ENCODE measurements at regions not wholly inside any gene's neighbourhood (a gene's known extent, or its start where the extent isn't known, plus 50 kb on each side); places are given as distances from the start of the nearest gene placed in this dataset.

DNA sequence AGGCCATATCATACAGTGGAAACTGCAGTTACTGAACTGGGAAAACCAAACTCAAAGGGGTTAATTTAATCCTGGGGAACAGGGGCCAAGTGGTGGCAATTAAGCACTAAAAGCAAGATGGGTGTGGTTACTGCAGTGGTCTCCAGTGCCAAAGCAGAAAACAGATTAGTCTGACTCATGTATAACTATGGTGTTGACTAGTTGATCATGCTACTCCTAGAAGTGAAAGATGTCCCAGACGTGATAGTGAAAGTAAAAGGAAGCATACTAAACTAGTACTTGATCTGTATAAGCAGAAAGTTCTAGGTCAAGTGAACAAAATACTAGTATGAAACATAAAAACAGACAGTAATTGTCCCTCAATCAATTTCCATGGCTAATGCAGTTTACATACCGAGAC, 360.0 kb upstream of the SLITRK5 start:
- TF ChIP-seq, protein P1, sequence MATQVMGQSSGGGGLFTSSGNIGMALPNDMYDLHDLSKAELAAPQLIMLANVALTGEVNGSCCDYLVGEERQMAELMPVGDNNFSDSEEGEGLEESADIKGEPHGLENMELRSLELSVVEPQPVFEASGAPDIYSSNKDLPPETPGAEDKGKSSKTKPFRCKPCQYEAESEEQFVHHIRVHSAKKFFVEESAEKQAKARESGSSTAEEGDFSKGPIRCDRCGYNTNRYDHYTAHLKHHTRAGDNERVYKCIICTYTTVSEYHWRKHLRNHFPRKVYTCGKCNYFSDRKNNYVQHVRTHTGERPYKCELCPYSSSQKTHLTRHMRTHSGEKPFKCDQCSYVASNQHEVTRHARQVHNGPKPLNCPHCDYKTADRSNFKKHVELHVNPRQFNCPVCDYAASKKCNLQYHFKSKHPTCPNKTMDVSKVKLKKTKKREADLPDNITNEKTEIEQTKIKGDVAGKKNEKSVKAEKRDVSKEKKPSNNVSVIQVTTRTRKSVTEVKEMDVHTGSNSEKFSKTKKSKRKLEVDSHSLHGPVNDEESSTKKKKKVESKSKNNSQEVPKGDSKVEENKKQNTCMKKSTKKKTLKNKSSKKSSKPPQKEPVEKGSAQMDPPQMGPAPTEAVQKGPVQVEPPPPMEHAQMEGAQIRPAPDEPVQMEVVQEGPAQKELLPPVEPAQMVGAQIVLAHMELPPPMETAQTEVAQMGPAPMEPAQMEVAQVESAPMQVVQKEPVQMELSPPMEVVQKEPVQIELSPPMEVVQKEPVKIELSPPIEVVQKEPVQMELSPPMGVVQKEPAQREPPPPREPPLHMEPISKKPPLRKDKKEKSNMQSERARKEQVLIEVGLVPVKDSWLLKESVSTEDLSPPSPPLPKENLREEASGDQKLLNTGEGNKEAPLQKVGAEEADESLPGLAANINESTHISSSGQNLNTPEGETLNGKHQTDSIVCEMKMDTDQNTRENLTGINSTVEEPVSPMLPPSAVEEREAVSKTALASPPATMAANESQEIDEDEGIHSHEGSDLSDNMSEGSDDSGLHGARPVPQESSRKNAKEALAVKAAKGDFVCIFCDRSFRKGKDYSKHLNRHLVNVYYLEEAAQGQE (IDR thresholded peaks at IDR 0.05; ENCODE audit: insufficient read depth in 1 of 2, low read depth in 2 of 2, low read length in 2 of 2), result no peak
- TF ChIP-seq TAF1 (IDR thresholded peaks at IDR 0.05; ENCODE audit: borderline replicate concordance, insufficient read depth, low read length), result no peak
- TF ChIP-seq POLR2AphosphoS5 (IDR thresholded peaks at IDR 0.05; ENCODE audit: low read depth, low read length), result no peak
- TF ChIP-seq SIN3A (IDR thresholded peaks at IDR 0.05; ENCODE audit: borderline replicate concordance, insufficient read depth, low read length), result no peak
- TF ChIP-seq FOXP2 (optimal IDR thresholded peaks at IDR 0.05; ENCODE audit: borderline replicate concordance, extremely low read depth, extremely low read length, insufficient read depth), result no peak
